Suprapubic skin (tissue), 4 donors: ENCODE measurements at regions not wholly inside any gene's neighbourhood (a gene's known extent, or its start where the extent isn't known, plus 50 kb on each side); places are given as distances from the start of the nearest gene placed in this dataset.
A peak's percentile ranks its signal among the peaks of the same experiment; 100 is the strongest.

Experiments used
- DNase-seq, 2 donors: peaks; one replicate each; pipeline ENCODE4 v3.0.0-alpha.2; 2019; ENCODE audit warnings: low spot score in 2 of 2
- H3K27ac ChIP-seq: fragments of 200-600 bp; sonication (generic); one replicate; pipeline ENCODE4 v1.5.1; 2019
- H3K27me3 ChIP-seq: fragments of 200-600 bp; sonication (generic); one replicate; pipeline ENCODE4 v1.5.1; 2019
- H3K36me3 ChIP-seq: fragments of 200-600 bp; sonication (generic); one replicate; pipeline ENCODE4 v1.5.1; 2019
- H3K4me1 ChIP-seq: fragments of 200-600 bp; sonication (generic); one replicate; pipeline ENCODE4 v1.5.1; 2019
- H3K4me3 ChIP-seq: fragments of 200-600 bp; sonication (generic); one replicate; pipeline ENCODE4 v1.5.1; 2019; ENCODE audit warnings: mild to moderate bottlenecking
- H3K9me3 ChIP-seq: fragments of 200-600 bp; sonication (generic); one replicate; pipeline ENCODE4 v1.5.1; 2019
- CTCF ChIP-seq, 2 donors: fragments of 200-600 bp in 1 of 2; fragments of 450-650 bp in 1 of 2; sonication (generic) in 1 of 2; IDR thresholded peaks; one replicate each; pipeline ENCODE4 v1.5.1; 2016 to 2019; ENCODE audit warnings: antibody characterized with exemption in 2 of 2, mild to moderate bottlenecking in 1 of 2, moderate library complexity in 1 of 2
- EP300 ChIP-seq: sonication (generic); formaldehyde crosslinking; IDR thresholded peaks from one replicate; pipeline ENCODE4 v1.6.1; 2017; ENCODE audit warnings: antibody characterized with exemption
- POLR2A ChIP-seq, 2 donors: fragments of 450-650 bp; IDR thresholded peaks; one replicate each; pipeline ENCODE4 v1.6.1; 2017; ENCODE audit warnings: antibody characterized with exemption in 2 of 2, mild to moderate bottlenecking in 2 of 2, moderate library complexity in 2 of 2
- POLR2AphosphoS5 ChIP-seq, 3 donors: sonication (generic); formaldehyde crosslinking; IDR thresholded peaks; one replicate each; pipeline ENCODE4 v1.6.1; 2017; ENCODE audit warnings: antibody characterized with exemption in 3 of 3
- WGBS: methylation state at CpG from one replicate; pipeline ENCODE4 v1.1.5; 2018; 5-methylcytosine and 5-hydroxymethylcytosine counted together

- TF ChIP-seq CTCF (IDR thresholded peaks at IDR 0.05) = peak in 1 of 2 donors; percentile 32
- TF ChIP-seq POLR2AphosphoS5 (IDR thresholded peaks at IDR 0.05) = no peak
- DNase-seq = no peak
These were observed 330.3 kb upstream of the MIR17HG start for GRCh38 chr13:91017031-91017668.

GRCh38 chr13:91017669-91018053 lies 329.8 kb upstream of the MIR17HG start:
- H3K27me3 ChIP-seq = no peaks in the 10 kb centered on the region
- no peak for DNase-seq
- no peaks in the 10 kb centered on the region for H3K9me3 ChIP-seq
- no peak overlapping the region for H3K27ac ChIP-seq
- H3K4me1 ChIP-seq = no peaks in the 10 kb centered on the region
- no peak overlapping the region for H3K4me3 ChIP-seq
- H3K36me3 ChIP-seq = no peaks in the 10 kb centered on the region
- TF ChIP-seq POLR2AphosphoS5 (IDR thresholded peaks at IDR 0.05) (no peak), CTCF (IDR thresholded peaks at IDR 0.05) (no peak), EP300 (no peak), POLR2A (IDR thresholded peaks at IDR 0.05) (no peak)
- 73% methylated on average over 15 of the region's 15 CpGs for whole genome bisulfite sequencing

More at GRCh38 chr13:91017031-91017668, 330.3 kb upstream of the MIR17HG start:
- no peak overlapping the region for H3K27ac ChIP-seq
- 38% methylated on average over 2 of the region's 2 CpGs for WGBS
- no peak overlapping the region for H3K4me3 ChIP-seq
- H3K36me3 ChIP-seq = no peaks in the 10 kb centered on the region
- H3K27me3 ChIP-seq = no peaks in the 10 kb centered on the region
- H3K9me3 ChIP-seq = no peaks in the 10 kb centered on the region
- H3K4me1 ChIP-seq = no peaks in the 10 kb centered on the region

GRCh38 chr13:91020461-91021034 lies 326.9 kb upstream of the MIR17HG start:
- Histone ChIP-seq H3K27ac (no peak overlapping the region), H3K4me1 (no peaks in the 10 kb centered on the region), H3K27me3 (no peaks in the 10 kb centered on the region), H3K9me3 (no peaks in the 10 kb centered on the region), H3K36me3 (no peaks in the 10 kb centered on the region), H3K4me3 (no peak overlapping the region)
- DNase-seq = no peak
- TF ChIP-seq POLR2AphosphoS5 (IDR thresholded peaks at IDR 0.05) (no peak), EP300 (no peak), POLR2A (IDR thresholded peaks at IDR 0.05) (no peak), CTCF (IDR thresholded peaks at IDR 0.05) (no peak)

GRCh38 chr13:91024157-91024792 lies 323.2 kb upstream of the MIR17HG start:
- no peak for DNase-seq
- no peaks in the 10 kb centered on the region for H3K4me1 ChIP-seq
- no peaks in the 10 kb centered on the region for H3K9me3 ChIP-seq

More at GRCh38 chr13:91024157-91024792, 323.2 kb upstream of the MIR17HG start:
- Histone ChIP-seq H3K27me3 (no peaks in the 10 kb centered on the region), H3K4me3 (no peak overlapping the region), H3K27ac (no peak overlapping the region), H3K36me3 (no peaks in the 10 kb centered on the region)
- WGBS = 78% methylated on average over 3 of the region's 3 CpGs
- no peak for TF ChIP-seq POLR2AphosphoS5 (IDR thresholded peaks at IDR 0.05)
- no peak for TF ChIP-seq POLR2A (IDR thresholded peaks at IDR 0.05)
- no peak for TF ChIP-seq CTCF (IDR thresholded peaks at IDR 0.05)
- no peak for TF ChIP-seq EP300
